HAP-1 (cell line): ENCODE measurements at regions not wholly inside any gene's neighbourhood (a gene's known extent, or its start where the extent isn't known, plus 50 kb on each side); places are given as distances from the start of the nearest gene placed in this dataset.

ENCODE experiments used
- DNase-seq, 2 experiments: peaks; one replicate each; pipeline ENCODE4 v3.0.0-alpha.2; 2016 to 2020; ENCODE audit warnings: low spot score in 2 of 2
- H3K27me3 ChIP-seq: fragments of 250-450 bp; sonication (Bioruptor Pico); 2 replicates; pipeline ENCODE4 v1.5.1; 2020; ENCODE audit warnings: low read depth, mild to moderate bottlenecking, moderate library complexity
- H3K36me3 ChIP-seq: fragments of 250-450 bp; sonication (Bioruptor Pico); replicated peaks from 2 replicates; pipeline ENCODE4 v1.5.1; 2020; ENCODE audit warnings: mild to moderate bottlenecking
- H3K4me1 ChIP-seq: fragments of 250-450 bp; sonication (Bioruptor Pico); 2 replicates; pipeline ENCODE4 v1.5.1; 2020; ENCODE audit warnings: mild to moderate bottlenecking
- H3K4me3 ChIP-seq: fragments of 250-450 bp; sonication (Bioruptor Pico); 2 replicates; pipeline ENCODE4 v1.5.1; 2020; ENCODE audit warnings: mild to moderate bottlenecking, moderate library complexity
- H3K9me3 ChIP-seq: fragments of 250-450 bp; sonication (Bioruptor Pico); 2 replicates; pipeline ENCODE4 v1.5.1; 2020; ENCODE audit warnings: mild to moderate bottlenecking, moderate library complexity
- in situ Hi-C: fragments of 300-500 bp; cut with MboI; formaldehyde crosslinking; loops from 3 replicates; pipeline ENCODE4 v1.14.3; 2020; ENCODE audit warnings: low sequenced_read_pairs, inconsistent platforms, mixed read lengths

- Histone ChIP-seq H3K9me3 (peaks cover 5% of the 10 kb centered on the region; the same call in 1 of the 2 replicates), H3K4me1 (no peaks in the 10 kb centered on the region)
- in situ Hi-C loops: no loop called here
These were observed 109.3 kb upstream of the INSIG1 start for GRCh38 chr7:155188357-155188756.

GRCh38 chr7:155188821-155189581 lies 108.7 kb upstream of the INSIG1 start:
- Histone ChIP-seq H3K4me3 (no peak overlapping the region), H3K9me3 (peaks cover 5% of the 10 kb centered on the region; the same call in 1 of the 2 replicates), H3K4me1 (no peaks in the 10 kb centered on the region), H3K27me3 (no peaks in the 10 kb centered on the region), H3K36me3 (no peaks in the 10 kb centered on the region)
- no peak for DNase-seq
- in situ Hi-C loops: no loop called here

More at GRCh38 chr7:155188357-155188756, 109.3 kb upstream of the INSIG1 start:
- Histone ChIP-seq H3K4me3 (no peak overlapping the region), H3K36me3 (no peaks in the 10 kb centered on the region), H3K27me3 (no peaks in the 10 kb centered on the region)
- no peak for DNase-seq

- Histone ChIP-seq H3K9me3 (peaks cover 5% of the 10 kb centered on the region; the same call in 1 of the 2 replicates), H3K27me3 (no peaks in the 10 kb centered on the region), H3K4me1 (no peaks in the 10 kb centered on the region), H3K36me3 (no peaks in the 10 kb centered on the region), H3K4me3 (no peak overlapping the region)
- DNase-seq: no peak
- in situ Hi-C loops: no loop called here
These were observed 108.1 kb upstream of the INSIG1 start for GRCh38 chr7:155189590-155189989.

GRCh38 chr7:155190688-155191087 lies 107.0 kb upstream of the INSIG1 start:
- peak in 1 of 2 experiments; percentile 70 for DNase-seq
- H3K4me1 ChIP-seq: no peaks in the 10 kb centered on the region
- no peaks in the 10 kb centered on the region for H3K9me3 ChIP-seq
- H3K36me3 ChIP-seq: no peaks in the 10 kb centered on the region
- in situ Hi-C loops: no loop called here
- H3K27me3 ChIP-seq: no peaks in the 10 kb centered on the region
- no peak overlapping the region for H3K4me3 ChIP-seq

- Histone ChIP-seq H3K9me3 (no peaks in the 10 kb centered on the region), H3K36me3 (no peaks in the 10 kb centered on the region), H3K27me3 (no peaks in the 10 kb centered on the region), H3K4me1 (no peaks in the 10 kb centered on the region), H3K4me3 (no peak overlapping the region)
- DNase-seq: no peak
- in situ Hi-C loops: no loop called here
These were observed 106.5 kb upstream of the INSIG1 start for GRCh38 chr7:155191137-155191536.

GRCh38 chr7:155191901-155192478 lies 105.7 kb upstream of the INSIG1 start:
- Histone ChIP-seq H3K36me3 (no peaks in the 10 kb centered on the region), H3K4me1 (no peaks in the 10 kb centered on the region), H3K4me3 (no peak overlapping the region), H3K27me3 (no peaks in the 10 kb centered on the region), H3K9me3 (no peaks in the 10 kb centered on the region)
- no peak for DNase-seq
- in situ Hi-C loops: no loop called here

- in situ Hi-C loops: no loop called here
- Histone ChIP-seq H3K9me3 (no peaks in the 10 kb centered on the region), H3K27me3 (no peaks in the 10 kb centered on the region), H3K4me1 (no peaks in the 10 kb centered on the region), H3K36me3 (no peaks in the 10 kb centered on the region), H3K4me3 (no peak overlapping the region)
- DNase-seq: no peak
These were observed 104.6 kb upstream of the INSIG1 start for GRCh38 chr7:155192961-155193640.

GRCh38 chr7:155193716-155194115 lies 104.0 kb upstream of the INSIG1 start:
- no peaks in the 10 kb centered on the region for H3K27me3 ChIP-seq
- in situ Hi-C loops: no loop called here
- H3K4me3 ChIP-seq: no peak overlapping the region
- H3K4me1 ChIP-seq: no peaks in the 10 kb centered on the region
- no peaks in the 10 kb centered on the region for H3K36me3 ChIP-seq
- no peak for DNase-seq
- no peaks in the 10 kb centered on the region for H3K9me3 ChIP-seq

GRCh38 chr7:155194382-155195140 lies 103.1 kb upstream of the INSIG1 start:
- Histone ChIP-seq H3K27me3 (no peaks in the 10 kb centered on the region), H3K36me3 (no peaks in the 10 kb centered on the region), H3K4me1 (no peaks in the 10 kb centered on the region), H3K4me3 (no peak overlapping the region), H3K9me3 (no peaks in the 10 kb centered on the region)
- DNase-seq: no peak
- in situ Hi-C loops: no loop called here

GRCh38 chr7:155195939-155196523 lies 101.6 kb upstream of the INSIG1 start:
- H3K4me3 ChIP-seq: no peak overlapping the region
- no peaks in the 10 kb centered on the region for H3K27me3 ChIP-seq
- H3K4me1 ChIP-seq: no peaks in the 10 kb centered on the region
- in situ Hi-C loops: no loop called here
- DNase-seq: no peak
- no peaks in the 10 kb centered on the region for H3K36me3 ChIP-seq
- no peaks in the 10 kb centered on the region for H3K9me3 ChIP-seq

GRCh38 chr7:155198196-155198892 lies 99.3 kb upstream of the INSIG1 start:
- H3K27me3 ChIP-seq: no peaks in the 10 kb centered on the region
- H3K4me1 ChIP-seq: no peaks in the 10 kb centered on the region
- in situ Hi-C loops: no loop called here
- no peak overlapping the region for H3K4me3 ChIP-seq
- no peaks in the 10 kb centered on the region for H3K9me3 ChIP-seq
- H3K36me3 ChIP-seq: no peaks in the 10 kb centered on the region
- no peak for DNase-seq

GRCh38 chr7:155198901-155199845 lies 98.5 kb upstream of the INSIG1 start:
- in situ Hi-C loops: no loop called here
- H3K27me3 ChIP-seq: no peaks in the 10 kb centered on the region
- DNase-seq: no peak
- no peaks in the 10 kb centered on the region for H3K4me1 ChIP-seq
- no peak overlapping the region for H3K4me3 ChIP-seq
- no peaks in the 10 kb centered on the region for H3K9me3 ChIP-seq
- H3K36me3 ChIP-seq: no peaks in the 10 kb centered on the region
